ENCODE measurements at regions not wholly inside any gene's neighbourhood (a gene's known extent, or its start where the extent isn't known, plus 50 kb on each side); places are given as distances from the start of the nearest gene placed in this dataset.

GRCh38 chr4:162221148-162221547 lies 57.3 kb upstream of the FSTL5 start:
- ATAC-seq (no peak), DNase-seq (ENCODE audit: low read depth, low spot score) (no peak)
- Histone ChIP-seq H3K4me3 (ENCODE audit: low read depth in 2 of 2, low read length in 2 of 2) (no peak overlapping the region), H3K27me3 (ENCODE audit: control insufficient read depth, insufficient read depth, low read length) (no peaks in the 10 kb centered on the region), H3K27ac (ENCODE audit: low read length) (no peak overlapping the region), H3K9me3 (ENCODE audit: control insufficient read depth, insufficient read depth, low read depth, low read length) (no peaks in the 10 kb centered on the region), H3K36me3 (ENCODE audit: control insufficient read depth, insufficient read depth, low read length) (no peaks in the 10 kb centered on the region), H3K4me1 (ENCODE audit: control insufficient read depth, insufficient read depth, low read length) (no peaks in the 10 kb centered on the region)
- ChIA-PET POLR2A (no interaction called here), CTCF (no interaction called here)
- intact Hi-C loops (cut with micrococcal nuclease; ENCODE audit: unreplicated experiment) = no loop called here
- BruUV-seq (replicated peaks) = no TSS peak
- TF ChIP-seq CTCF (IDR thresholded peaks at IDR 0.05) (no peak), POLR2AphosphoS5 (IDR thresholded peaks at IDR 0.05; ENCODE audit: low read depth, low read length) (no peak), REST (IDR thresholded peaks at IDR 0.05; ENCODE audit: insufficient read depth in 1 of 2, low read depth in 2 of 2, low read length in 1 of 2) (no peak), TCF7L2 (IDR thresholded peaks at IDR 0.05; ENCODE audit: low read depth, low read length) (no peak), SIN3A (IDR thresholded peaks at IDR 0.05; ENCODE audit: borderline replicate concordance, insufficient read depth, low read depth, low read length) (no peak)
- in situ Hi-C loops (cut with HindIII; ENCODE audit: low pct_unique_long_range_greater_than_20kb, low sequenced_read_pairs) = no loop called here

Measured in Panc1 (cell line).